NCI-H345 treated with DMSO at 0.1 percent for 48 hours (cell line): ENCODE measurements at regions not wholly inside any gene's neighbourhood (a gene's known extent, or its start where the extent isn't known, plus 50 kb on each side); places are given as distances from the start of the nearest gene placed in this dataset.
"Not testable (repeated sequence)": the region's sequence is repeated elsewhere in the genome, so short reads cannot be mapped to it uniquely, and the experiment has no call there.

Source experiments
- DNase-seq: peaks from one replicate; lab custom pipeline; 2025; ENCODE audit not compliant: unreplicated experiment; lab: John Stamatoyannopoulos, UW

DNA sequence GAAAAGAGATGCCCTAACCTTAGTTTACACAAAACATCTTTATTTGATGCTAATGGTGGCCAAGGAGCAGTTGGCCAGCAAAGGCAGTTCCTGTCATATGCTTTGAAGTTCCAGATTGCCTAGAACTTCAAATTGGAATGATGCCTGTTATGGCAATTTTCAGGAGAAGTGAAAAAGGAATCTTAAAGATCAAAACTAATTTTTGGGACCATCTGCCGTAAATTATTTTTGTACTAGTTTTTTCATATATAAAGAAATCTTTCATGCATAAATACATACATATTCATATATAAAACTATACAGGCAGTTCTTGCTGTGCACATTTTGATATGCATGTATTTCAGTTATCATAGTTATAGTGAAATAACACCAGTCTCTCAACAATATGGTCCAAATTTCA is 1185.6 kb upstream of the FAM98A start:
- no peak for DNase-seq

DNA sequence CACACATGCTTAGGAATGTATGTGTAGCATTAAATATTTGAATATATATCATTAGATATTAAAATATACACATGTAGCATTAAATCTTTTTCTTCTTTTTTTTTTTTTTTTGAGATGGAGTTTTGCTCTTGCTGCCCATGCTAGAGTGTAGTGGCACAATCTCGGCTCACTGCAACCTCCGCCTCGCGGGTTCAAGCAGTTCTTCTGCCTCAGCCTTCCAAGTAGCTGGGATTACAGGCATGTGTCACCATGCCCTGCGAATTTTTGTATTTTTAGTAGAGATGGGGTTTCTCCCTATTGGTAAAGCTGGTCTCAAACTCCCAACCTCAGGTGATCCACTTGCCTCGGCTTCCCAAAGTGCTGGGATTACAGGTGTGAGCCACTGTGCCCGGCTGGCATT is 1151.6 kb upstream of the FAM98A start:
- not testable (repeated sequence) for DNase-seq

DNA sequence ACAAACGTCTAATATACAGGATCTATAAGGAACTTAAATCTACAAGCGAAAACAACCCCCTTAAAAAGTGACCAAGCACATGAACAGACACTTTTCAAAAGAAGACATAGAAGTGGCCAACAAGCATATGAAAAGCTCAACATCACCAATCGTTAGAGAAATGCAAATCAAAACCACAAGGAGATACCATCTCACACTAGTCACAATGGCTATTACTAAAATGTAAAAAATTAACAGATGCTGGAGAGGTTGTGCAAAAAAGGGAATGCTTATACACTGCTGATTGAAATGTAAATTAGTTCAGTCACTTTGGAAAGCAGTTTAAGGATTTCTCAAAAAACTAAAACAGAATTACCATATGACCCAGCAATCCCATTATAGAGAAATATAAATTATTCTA is 1148.5 kb upstream of the FAM98A start:
- no peak for DNase-seq

DNA sequence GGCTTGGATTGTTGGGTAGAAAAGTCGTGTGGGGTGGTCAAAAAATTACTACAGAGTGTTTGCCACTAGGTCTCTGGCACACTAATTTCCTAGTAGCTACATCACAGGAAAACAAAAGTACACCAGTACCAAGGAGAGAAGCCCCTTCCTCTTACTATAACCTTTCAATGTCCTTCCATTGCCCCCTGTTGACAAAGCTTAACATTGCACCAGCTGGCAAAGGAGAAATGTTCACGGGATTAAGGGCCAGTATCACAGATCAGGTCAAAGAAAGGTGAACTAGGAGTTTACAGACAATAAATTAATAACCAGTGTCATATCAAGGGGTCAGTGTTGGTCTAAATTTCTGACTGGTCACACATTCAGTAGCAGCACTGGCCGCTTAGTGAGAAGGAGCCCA is 1139.6 kb upstream of the FAM98A start:
- DNase-seq = no peak

DNA sequence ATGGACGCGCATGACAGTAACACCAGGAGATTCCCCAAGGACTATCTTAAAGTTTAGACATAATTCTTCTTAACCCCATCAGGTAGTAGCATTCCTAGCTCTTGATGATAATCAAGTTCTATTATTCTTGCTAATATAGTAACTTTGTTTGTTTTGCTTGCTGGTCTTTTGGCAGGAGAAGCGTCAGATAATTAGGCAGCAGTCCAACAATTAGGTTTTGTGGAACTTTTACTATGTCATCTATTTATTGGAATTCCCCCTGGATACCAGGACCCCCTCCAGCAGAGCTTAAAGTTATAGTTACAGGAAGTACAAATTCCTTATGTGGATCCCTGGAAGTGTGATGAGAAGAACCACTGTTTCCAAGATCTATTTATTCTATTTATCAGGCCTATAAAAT is 1138.0 kb upstream of the FAM98A start:
- no peak for DNase-seq

DNA sequence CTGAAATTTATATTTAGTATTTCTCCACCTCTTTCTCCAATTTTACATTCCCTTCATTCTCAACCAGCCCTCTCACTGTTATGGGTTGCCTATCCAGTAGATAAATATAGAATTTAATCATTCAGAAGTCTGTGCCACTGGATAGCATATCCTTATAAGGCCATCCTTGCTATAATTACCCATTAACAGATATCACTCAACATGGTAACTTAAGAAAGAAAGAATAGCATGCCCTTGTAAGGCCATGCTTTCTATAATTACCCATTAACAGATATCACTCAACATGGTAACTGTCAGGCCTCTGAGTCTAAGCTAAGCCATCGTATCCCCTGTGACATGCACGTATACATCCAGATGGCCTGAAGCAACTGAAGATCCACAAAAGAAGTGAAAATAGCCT is 1137.4 kb upstream of the FAM98A start:
- DNase-seq = no peak

DNA sequence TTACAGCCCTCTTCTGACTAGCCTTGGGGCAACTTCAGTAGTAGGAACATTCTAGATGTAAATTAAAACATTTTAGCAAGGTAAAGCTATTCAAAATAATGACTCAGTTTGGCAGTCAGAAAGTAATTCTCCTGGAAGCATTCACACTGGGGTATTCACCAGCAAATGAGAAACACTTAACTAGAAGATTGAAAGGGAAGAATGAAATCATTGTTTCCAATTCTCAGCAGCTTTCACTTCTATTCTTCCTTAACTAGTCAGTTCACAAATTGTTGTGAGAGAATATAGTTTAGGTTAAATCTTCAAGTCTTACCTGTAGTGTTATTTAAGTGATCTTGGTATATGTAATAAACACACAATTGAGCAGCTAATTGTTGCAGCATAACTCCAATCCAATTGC is 1135.6 kb upstream of the FAM98A start:
- DNase-seq = no peak

DNA sequence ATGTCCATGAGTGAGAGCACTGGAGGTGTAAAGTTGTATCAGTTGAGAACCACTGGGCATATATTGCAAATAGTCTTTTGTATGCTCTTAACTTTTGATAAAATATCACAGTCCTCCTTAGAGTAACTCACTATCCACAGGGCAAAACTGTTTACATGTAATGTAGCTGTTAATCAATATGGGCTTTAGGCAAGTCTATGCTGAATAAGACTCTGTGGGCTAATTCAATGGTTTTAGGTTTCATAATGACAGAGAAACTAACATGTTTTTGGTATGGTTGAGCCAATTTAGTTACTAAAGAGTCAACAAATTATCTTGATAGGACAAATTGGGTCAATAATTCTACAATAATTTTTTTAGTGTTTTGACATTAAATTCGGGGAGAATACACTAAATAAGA is 1134.9 kb upstream of the FAM98A start:
- no peak for DNase-seq

DNA sequence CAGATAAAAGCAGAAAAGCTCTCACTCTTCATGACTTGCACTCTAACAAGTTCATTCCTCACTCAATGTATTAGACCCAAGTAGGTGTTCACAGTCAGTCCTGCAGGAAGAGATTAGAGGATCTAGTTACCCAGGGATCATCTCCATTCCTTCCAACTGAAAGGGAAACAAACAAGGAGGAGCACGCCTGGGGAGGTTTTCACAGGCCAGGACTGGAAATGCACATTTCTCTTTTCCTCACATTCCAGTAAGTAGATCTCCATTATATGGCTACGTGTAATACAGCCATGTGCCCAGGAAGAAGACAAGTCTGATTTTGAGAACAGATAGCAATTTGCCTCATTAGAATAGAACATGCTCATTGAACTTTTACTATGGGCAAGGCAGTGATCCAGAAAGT is 1132.2 kb upstream of the FAM98A start:
- DNase-seq = no peak

DNA sequence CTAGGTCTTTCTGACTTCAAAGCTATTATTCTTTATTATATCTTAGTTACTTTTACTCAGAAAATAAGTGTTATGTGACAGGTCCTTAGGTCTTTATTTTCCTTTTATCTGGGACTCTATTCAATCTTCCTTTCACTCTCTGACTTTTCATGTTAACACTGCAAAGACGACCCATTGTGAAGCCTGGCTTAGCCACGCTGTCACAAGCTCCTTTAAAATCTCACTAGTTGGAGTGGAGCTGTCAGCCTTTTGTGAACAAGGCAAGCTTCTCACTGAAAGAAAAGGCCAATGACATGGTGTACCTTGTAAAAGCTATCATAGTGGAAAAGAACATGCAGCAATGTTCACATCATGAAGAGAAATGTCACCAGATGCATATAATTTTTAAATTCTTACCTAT is 1130.7 kb upstream of the FAM98A start:
- no peak for DNase-seq

DNA sequence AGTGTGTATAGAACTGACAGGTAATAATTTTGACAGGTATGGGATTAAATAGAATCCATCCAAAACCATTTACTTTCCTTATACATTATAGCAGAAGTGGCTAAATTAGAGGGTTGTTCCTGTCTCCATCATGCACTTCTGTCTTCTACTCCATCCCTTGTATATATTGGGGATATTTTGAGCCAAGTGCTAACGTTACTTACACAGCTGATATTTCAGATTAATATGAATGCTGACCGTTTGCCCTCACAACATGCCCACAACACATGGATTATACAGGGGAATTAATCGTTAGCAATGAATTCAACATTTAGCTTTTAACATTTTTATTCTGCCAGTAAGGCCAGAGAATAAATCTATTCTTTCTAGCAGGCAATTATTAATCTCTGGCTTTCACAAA is 1125.0 kb upstream of the FAM98A start:
- DNase-seq = no peak

DNA sequence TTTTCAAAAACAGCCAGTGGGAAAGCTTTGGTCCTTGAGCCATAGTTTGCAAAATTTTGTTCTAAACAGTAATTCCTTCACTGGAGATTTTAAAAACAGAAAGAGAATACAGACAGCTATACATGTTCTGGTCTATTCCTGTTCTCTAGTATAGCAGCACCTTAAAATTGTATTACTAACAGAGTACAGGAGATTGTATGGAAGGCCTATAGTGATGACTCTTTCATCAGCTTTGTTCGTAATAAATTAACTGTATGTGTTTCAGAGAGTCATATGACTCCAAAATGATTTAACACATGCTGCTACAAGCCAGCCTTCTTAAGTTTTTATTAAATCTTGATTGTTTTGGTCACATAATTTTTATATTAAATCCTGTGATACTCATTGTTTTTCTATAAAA is 1124.6 kb upstream of the FAM98A start:
- DNase-seq = no peak

DNA sequence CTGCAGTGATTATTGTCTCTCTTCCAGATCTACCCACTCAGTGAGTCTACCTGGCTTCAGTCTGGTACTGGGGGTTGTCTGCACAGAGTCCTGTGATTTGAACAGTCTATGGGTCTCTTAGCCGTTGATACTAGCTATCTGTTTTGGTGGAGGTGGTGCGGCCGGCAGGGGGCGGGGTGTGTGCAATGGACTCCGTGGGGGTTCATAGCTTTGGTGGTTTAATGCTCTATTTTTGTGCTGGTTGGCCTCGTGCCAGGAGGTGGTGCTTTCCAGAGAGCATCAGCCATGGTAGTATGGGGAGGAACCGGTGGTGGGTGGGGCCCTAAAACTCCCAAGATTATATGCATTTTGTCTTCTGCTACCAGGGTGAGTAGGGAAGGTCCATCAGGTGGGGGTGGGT is 1120.1 kb upstream of the FAM98A start:
- no peak for DNase-seq

DNA sequence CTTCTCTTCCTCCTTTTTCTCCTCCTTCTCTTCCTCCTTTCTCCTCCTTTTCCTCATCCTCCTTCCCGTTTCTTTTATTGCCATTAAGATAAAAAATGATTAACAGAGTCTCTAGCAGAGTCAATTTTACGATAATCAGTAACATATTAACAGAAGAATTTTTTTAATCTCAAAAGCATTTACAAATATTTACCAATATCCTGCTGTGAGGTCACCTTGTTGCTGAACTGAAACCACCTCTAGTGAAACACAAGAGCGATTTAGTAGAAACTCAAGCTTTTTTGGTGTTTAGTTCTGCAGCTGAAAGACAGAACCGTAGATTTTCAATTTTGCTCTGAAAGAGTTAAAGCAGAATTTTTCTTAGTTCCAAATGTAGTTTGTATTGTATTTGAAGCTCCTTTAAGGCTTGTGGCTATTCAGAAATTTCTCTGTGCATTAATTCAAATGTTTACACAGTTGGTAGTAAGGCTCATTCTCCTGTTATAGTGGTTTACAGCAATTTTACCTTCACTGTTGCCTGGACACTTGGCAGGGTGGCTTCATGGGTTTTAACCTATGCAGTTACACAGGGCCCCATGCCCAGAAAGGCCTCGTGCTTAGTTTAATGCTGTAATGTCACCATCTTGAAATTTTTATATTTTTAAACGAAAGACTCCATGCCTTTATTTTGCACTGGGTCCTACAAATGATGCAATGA is 1106.6 kb upstream of the FAM98A start:
- no peak for DNase-seq

DNA sequence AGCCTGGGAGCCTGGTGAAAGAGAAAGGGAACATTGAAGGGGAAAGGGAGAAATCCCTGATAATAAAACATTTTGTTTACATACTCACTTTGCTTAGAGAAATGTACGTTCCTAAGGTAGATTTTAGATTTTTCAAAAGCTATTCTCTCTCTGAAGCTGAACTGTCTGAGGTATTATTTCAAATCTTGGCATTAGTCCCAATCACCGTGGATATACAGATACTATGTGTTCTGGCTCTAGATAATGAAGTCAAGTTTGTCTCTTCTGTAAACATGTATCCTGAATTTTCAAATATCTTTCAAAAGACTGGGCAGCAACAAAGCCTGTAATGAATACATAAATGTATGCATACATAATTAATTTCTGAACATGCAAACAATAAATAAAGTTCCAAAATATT is 1104.2 kb upstream of the FAM98A start:
- no peak for DNase-seq

DNA sequence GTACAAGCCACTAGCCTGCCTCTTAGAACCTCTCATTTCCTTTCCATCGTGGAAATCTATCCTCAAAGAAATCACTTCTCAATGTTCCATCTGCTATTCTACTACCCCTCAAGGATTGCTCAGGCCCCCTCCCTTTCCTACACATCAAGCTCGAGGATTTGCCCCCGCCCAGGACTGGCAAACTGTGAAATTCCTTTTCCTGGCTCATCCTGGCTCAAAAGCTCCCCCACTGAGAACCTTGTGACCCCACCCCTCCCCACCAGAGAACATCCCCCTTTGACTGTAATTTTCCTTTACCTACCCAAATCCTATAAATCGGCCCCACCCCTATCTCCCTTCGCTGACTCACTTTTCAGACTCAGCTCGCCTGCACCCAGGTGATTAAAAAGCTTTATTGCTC is 1103.3 kb upstream of the FAM98A start:
- not testable (repeated sequence) for DNase-seq

DNA sequence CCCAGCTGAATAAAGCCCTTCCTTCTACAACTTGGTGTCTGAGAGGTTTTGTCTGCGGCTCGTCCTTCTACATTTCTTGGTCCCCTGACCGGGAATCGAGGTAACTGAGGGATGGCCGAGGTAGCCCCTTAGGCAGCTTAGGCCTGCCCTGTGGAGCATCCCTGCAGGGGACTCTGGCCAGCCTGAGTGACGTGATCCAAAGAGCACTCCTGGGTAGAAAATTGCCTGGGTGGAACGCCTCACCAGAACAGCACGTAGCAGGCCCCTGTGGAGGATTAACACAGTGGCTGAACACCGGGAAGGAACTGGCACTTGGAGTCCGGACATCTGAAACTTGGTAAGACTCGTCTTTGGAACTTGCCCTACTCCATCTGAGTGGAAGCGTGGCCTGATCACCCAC is 1078.5 kb upstream of the FAM98A start:
- DNase-seq = not testable (repeated sequence)

DNA sequence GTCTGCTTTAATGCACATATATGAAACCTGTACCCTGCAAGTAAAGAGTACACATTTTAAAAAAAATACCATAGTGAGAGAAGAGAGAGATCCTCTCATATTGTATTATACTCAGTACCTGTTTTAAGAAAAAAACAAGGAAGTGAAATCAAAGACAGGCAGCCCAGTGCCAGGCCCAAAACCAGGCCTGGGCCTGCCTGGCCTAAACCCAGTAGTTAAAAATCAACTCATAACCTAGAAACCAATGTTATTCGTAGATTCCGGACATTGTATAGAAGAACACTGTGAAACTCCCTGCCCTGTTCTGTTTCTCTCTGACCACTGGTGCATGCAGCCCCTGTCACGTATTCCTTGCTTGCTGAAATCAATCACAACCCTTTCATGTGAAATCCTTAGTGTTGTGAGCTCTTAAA is 1078.0 kb upstream of the FAM98A start:
- not testable (repeated sequence) for DNase-seq

DNA sequence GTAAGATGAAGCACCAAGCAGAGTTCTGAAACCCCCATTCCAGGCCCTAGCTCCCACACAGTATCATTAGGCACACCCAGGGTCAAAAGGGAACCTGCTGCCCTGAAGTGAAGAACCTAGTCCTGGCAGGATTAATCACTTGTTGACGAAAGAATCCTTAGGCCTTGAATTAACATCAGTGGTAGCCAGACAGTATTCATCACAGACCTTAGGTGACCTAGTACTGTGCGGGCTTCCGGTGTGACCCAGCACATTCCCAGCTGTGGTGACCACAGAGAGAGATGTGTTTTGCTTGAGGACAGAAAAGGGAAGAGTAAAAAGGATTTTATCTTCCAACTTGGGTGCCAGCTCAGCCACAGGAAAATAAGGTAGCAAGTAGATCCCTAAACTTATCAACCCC is 1071.4 kb upstream of the FAM98A start:
- no peak for DNase-seq

DNA sequence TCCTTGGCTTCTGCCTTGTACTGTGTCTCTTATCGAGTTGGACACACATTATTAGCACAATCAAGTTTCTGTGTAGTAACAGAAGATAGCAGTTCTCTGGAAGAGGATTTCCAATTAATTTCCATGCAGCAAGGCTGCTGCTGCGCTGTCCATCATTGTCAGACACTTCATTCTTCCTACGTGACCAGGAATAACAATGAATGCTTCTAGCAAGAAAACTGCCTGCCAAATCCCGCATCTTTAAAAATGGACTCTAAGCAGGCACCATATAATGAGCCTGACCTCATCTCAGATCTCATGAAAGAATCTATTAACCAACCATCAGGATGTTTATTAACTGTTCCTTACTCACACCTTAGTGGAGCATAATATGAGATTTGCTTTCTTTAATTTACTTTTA is 1067.7 kb upstream of the FAM98A start:
- no peak for DNase-seq

DNA sequence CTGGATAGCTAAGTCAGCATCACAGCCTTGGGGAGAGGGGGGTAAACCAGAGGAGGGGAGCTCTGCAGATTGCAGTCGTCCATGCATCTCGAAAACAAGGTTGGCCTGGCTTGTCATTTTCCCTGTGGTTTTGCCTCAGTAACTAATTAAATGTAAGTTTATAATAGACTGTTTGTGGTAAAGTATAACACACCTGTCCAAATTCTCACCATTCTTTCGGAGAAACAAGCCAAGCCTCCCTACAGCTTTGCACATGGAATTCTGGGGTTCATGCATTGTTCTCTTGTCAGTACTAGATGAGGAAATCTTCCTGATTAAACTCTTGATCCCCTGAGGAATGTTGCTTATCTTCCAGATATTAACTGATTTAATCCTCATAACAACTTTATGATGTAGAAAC is 1065.2 kb upstream of the FAM98A start:
- DNase-seq = no peak

DNA sequence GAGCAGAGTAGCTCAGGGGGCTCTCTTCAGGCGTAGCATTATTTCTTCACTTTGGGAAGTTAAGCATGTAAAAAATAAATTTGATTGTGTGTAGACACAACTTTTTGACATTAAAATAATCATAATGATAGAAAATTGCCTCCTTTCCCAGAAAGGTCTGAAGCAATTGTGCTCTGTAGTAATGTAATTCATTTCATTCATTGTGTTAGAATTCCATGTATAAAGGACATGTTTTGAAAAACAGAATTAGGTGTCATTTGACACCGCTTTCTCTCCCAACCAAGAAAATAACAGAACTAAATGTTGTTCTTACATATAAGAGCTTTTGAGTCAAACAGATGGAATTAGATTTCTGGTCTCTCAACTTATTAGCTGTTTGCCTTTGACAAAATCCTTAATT is 1064.2 kb upstream of the FAM98A start:
- no peak for DNase-seq

DNA sequence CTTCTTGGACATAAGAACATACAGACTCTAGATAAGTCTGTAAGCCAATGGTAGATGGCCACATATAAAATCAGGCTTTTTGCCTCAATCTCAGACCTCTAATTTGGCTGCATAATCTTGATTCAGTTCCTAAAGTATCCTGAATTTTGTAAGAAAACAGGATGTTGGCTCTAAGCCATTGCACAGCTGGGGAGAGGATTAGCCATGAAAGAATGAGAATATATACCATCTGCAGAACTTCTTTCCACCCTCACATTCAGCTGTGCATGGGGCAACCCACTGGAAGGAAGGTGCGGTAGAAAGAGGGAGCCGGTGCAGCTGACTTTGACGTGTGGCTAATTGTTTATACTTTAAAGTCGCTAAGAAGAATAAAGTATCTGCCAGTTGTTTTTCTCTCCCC is 1061.6 kb upstream of the FAM98A start:
- no peak for DNase-seq

DNA sequence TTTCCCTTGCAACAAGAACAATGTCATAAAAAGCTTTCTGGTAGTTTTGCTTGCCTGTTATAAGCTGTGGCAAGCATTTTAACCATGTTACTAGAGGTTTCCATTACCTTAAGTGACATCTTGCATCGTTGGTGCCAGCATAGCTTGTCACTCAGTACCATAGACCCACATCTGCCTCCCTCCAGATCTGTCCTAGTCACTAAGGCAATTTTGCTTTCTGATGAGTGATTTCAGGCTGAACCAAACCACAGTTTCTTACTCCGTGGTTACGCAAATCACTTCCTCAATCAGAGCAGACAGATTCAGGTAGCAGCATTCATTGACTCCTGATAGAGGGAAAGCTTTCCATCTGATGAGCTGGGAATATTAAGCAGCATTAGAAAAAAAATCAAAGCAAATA is 1057.5 kb upstream of the FAM98A start:
- no peak for DNase-seq
